ENCODE measurements at regions not wholly inside any gene's neighbourhood (a gene's known extent, or its start where the extent isn't known, plus 50 kb on each side); places are given as distances from the start of the nearest gene placed in this dataset.
"Not testable (repeated sequence)": the region's sequence is repeated elsewhere in the genome, so short reads cannot be mapped to it uniquely, and the experiment has no call there.

GRCh38 chr15:22371246-22371834 is 87.4 kb upstream of the GOLGA6L22 start:
- not testable (repeated sequence) for TF ChIP-seq ZNF70 (CRISPR knock-in tag; IDR thresholded peaks at IDR 0.05); CREB5 (CRISPR knock-in tag; IDR thresholded peaks at IDR 0.05; ENCODE audit: low read depth); OSR1 (CRISPR knock-in tag; IDR thresholded peaks at IDR 0.05); ISL1 (CRISPR knock-in tag; IDR thresholded peaks at IDR 0.05)
- TF ChIP-seq, protein P1, sequence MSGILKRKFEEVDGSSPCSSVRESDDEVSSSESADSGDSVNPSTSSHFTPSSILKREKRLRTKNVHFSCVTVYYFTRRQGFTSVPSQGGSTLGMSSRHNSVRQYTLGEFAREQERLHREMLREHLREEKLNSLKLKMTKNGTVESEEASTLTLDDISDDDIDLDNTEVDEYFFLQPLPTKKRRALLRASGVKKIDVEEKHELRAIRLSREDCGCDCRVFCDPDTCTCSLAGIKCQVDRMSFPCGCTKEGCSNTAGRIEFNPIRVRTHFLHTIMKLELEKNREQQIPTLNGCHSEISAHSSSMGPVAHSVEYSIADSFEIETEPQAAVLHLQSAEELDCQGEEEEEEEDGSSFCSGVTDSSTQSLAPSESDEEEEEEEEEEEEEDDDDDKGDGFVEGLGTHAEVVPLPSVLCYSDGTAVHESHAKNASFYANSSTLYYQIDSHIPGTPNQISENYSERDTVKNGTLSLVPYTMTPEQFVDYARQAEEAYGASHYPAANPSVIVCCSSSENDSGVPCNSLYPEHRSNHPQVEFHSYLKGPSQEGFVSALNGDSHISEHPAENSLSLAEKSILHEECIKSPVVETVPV (CRISPR knock-in tag; IDR thresholded peaks at IDR 0.05): not testable (repeated sequence)

All from SK-N-SH treated with all-trans-retinoic acid at 6 μM for 48 hours (cell line).